ENCODE measurements at regions not wholly inside any gene's neighbourhood (a gene's known extent, or its start where the extent isn't known, plus 50 kb on each side); places are given as distances from the start of the nearest gene placed in this dataset.

DNA sequence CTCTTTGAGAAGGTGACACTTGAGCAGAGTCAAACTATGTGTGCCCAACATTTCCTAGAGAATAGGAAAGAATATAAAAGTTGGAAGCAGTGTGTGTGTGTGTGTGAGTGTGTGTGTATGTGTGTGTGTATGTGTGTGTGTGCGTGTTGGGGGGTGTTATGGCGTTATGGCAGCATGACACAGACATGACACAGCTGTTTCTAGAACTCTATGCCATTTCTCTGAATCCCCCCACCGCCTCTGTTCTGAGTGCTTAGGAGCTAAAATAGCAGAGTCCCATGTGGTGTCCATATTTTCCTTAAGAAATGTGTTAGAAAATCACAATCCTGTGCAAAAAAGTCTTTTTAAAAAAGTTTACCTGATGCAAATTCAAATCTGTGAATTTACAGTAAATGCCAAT, 556.1 kb downstream of the RWDD3 start (continued):
- TF ChIP-seq, protein P1, sequence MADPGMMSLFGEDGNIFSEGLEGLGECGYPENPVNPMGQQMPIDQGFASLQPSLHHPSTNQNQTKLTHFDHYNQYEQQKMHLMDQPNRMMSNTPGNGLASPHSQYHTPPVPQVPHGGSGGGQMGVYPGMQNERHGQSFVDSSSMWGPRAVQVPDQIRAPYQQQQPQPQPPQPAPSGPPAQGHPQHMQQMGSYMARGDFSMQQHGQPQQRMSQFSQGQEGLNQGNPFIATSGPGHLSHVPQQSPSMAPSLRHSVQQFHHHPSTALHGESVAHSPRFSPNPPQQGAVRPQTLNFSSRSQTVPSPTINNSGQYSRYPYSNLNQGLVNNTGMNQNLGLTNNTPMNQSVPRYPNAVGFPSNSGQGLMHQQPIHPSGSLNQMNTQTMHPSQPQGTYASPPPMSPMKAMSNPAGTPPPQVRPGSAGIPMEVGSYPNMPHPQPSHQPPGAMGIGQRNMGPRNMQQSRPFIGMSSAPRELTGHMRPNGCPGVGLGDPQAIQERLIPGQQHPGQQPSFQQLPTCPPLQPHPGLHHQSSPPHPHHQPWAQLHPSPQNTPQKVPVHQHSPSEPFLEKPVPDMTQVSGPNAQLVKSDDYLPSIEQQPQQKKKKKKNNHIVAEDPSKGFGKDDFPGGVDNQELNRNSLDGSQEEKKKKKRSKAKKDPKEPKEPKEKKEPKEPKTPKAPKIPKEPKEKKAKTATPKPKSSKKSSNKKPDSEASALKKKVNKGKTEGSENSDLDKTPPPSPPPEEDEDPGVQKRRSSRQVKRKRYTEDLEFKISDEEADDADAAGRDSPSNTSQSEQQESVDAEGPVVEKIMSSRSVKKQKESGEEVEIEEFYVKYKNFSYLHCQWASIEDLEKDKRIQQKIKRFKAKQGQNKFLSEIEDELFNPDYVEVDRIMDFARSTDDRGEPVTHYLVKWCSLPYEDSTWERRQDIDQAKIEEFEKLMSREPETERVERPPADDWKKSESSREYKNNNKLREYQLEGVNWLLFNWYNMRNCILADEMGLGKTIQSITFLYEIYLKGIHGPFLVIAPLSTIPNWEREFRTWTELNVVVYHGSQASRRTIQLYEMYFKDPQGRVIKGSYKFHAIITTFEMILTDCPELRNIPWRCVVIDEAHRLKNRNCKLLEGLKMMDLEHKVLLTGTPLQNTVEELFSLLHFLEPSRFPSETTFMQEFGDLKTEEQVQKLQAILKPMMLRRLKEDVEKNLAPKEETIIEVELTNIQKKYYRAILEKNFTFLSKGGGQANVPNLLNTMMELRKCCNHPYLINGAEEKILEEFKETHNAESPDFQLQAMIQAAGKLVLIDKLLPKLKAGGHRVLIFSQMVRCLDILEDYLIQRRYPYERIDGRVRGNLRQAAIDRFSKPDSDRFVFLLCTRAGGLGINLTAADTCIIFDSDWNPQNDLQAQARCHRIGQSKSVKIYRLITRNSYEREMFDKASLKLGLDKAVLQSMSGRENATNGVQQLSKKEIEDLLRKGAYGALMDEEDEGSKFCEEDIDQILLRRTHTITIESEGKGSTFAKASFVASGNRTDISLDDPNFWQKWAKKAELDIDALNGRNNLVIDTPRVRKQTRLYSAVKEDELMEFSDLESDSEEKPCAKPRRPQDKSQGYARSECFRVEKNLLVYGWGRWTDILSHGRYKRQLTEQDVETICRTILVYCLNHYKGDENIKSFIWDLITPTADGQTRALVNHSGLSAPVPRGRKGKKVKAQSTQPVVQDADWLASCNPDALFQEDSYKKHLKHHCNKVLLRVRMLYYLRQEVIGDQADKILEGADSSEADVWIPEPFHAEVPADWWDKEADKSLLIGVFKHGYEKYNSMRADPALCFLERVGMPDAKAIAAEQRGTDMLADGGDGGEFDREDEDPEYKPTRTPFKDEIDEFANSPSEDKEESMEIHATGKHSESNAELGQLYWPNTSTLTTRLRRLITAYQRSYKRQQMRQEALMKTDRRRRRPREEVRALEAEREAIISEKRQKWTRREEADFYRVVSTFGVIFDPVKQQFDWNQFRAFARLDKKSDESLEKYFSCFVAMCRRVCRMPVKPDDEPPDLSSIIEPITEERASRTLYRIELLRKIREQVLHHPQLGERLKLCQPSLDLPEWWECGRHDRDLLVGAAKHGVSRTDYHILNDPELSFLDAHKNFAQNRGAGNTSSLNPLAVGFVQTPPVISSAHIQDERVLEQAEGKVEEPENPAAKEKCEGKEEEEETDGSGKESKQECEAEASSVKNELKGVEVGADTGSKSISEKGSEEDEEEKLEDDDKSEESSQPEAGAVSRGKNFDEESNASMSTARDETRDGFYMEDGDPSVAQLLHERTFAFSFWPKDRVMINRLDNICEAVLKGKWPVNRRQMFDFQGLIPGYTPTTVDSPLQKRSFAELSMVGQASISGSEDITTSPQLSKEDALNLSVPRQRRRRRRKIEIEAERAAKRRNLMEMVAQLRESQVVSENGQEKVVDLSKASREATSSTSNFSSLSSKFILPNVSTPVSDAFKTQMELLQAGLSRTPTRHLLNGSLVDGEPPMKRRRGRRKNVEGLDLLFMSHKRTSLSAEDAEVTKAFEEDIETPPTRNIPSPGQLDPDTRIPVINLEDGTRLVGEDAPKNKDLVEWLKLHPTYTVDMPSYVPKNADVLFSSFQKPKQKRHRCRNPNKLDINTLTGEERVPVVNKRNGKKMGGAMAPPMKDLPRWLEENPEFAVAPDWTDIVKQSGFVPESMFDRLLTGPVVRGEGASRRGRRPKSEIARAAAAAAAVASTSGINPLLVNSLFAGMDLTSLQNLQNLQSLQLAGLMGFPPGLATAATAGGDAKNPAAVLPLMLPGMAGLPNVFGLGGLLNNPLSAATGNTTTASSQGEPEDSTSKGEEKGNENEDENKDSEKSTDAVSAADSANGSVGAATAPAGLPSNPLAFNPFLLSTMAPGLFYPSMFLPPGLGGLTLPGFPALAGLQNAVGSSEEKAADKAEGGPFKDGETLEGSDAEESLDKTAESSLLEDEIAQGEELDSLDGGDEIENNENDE (IDR thresholded peaks at IDR 0.05; ENCODE audit: insufficient replicate concordance, low read length): no peak

Measured in H1 (cell line).